CD14-positive monocyte (primary cell): ENCODE measurements at regions not wholly inside any gene's neighbourhood (a gene's known extent, or its start where the extent isn't known, plus 50 kb on each side); places are given as distances from the start of the nearest gene placed in this dataset.

ENCODE experiments used
- DNase-seq, 3 donors: peaks; one replicate each; pipeline ENCODE4 v3.0.0-alpha.2; 2011 to 2022
- H2AFZ ChIP-seq: 2 replicates; pipeline ENCODE4 v1.6.0; 2012; ENCODE audit warnings: mild to moderate bottlenecking, low read depth, low read length, inconsistent platforms; ENCODE audit not compliant: insufficient read depth, poor library complexity, severe bottlenecking
- H3K27ac ChIP-seq, 2 donors: 1 replicate in 1 of 2; 2 replicates in 1 of 2; pipeline ENCODE4 v1.5.1; 2012 to 2013; ENCODE audit warnings: low read length in 2 of 2, control low read depth in 1 of 2, inconsistent platforms in 1 of 2, low read depth in 1 of 2, mild to moderate bottlenecking in 1 of 2
- H3K27me3 ChIP-seq, 2 donors: one replicate each; pipeline versions ENCODE4 v1.6.0 to v1.6.1; 2011 to 2013; ENCODE audit warnings: low read length in 2 of 2; ENCODE audit not compliant: control insufficient read depth in 2 of 2, insufficient read depth in 2 of 2
- H3K36me3 ChIP-seq, 2 donors: replicated peaks in 1 of 2; 1 replicate in 1 of 2; 2 replicates in 1 of 2; pipeline versions ENCODE4 v1.5.1 to v1.6.1; 2012 to 2013; ENCODE audit warnings: low read length in 2 of 2, control low read depth in 1 of 2, inconsistent platforms in 1 of 2, mild to moderate bottlenecking in 1 of 2; ENCODE audit not compliant: insufficient read depth in 2 of 2, control insufficient read depth in 1 of 2
- H3K4me1 ChIP-seq, 2 donors: 1 replicate in 1 of 2; 2 replicates in 1 of 2; pipeline versions ENCODE4 v1.5.1 to v1.6.1; 2012 to 2013; ENCODE audit warnings: low read length in 2 of 2, control low read depth in 1 of 2, inconsistent platforms in 1 of 2, mild to moderate bottlenecking in 1 of 2, moderate library complexity in 1 of 2; ENCODE audit not compliant: insufficient read depth in 2 of 2, control insufficient read depth in 1 of 2
- H3K4me2 ChIP-seq: replicated peaks from 2 replicates; pipeline ENCODE3; 2012; ENCODE audit warnings: low read length, moderate library complexity, mild to moderate bottlenecking; ENCODE audit not compliant: poor library complexity, severe bottlenecking; ENCODE audit errors: extremely low read depth
- H3K4me3 ChIP-seq, 3 experiments: fragments of 200-600 bp in 1 of 3; sonication (generic) in 1 of 3; replicated peaks in 1 of 3; 1 replicate in 2 of 3; 2 replicates in 1 of 3; pipeline ENCODE4 v1.5.1; 2011 to 2013; ENCODE audit warnings: low read length in 3 of 3, mild to moderate bottlenecking in 3 of 3, control low read depth in 2 of 3, low read depth in 2 of 3, inconsistent platforms in 1 of 3, moderate library complexity in 1 of 3
- H3K79me2 ChIP-seq: 2 replicates; pipeline ENCODE4 v1.6.0; 2012; ENCODE audit warnings: mild to moderate bottlenecking, control low read depth, inconsistent platforms, low read length, moderate library complexity; ENCODE audit not compliant: insufficient read depth
- H3K9ac ChIP-seq: 2 replicates; pipeline ENCODE4 v1.6.0; 2017; ENCODE audit warnings: low read length, mild to moderate bottlenecking; ENCODE audit not compliant: insufficient read depth, poor library complexity, severe bottlenecking
- H3K9me3 ChIP-seq, 2 donors: replicated peaks in 1 of 2; 1 replicate in 1 of 2; 2 replicates in 1 of 2; pipeline versions ENCODE4 v1.5.1 to v1.6.1; 2012 to 2013; ENCODE audit warnings: low read length in 2 of 2, control low read depth in 1 of 2; ENCODE audit not compliant: control insufficient read depth in 1 of 2, insufficient read depth in 1 of 2
- H4K20me1 ChIP-seq: 2 replicates; pipeline ENCODE4 v1.6.0; 2012; ENCODE audit warnings: mild to moderate bottlenecking, low read length, control low read depth, moderate library complexity; ENCODE audit not compliant: insufficient read depth
- H3K27ac Mint-ChIP-seq, 7 donors: one replicate each; pipeline ENCODE4 v1.8.0; 2020; ENCODE audit warnings: mild to moderate bottlenecking in 7 of 7, mixed read lengths in 7 of 7, moderate library complexity in 6 of 7, inconsistent platforms in 2 of 7
- H3K27me3 Mint-ChIP-seq, 3 donors: one replicate each; pipeline ENCODE4 v1.8.0; 2021 to 2022; ENCODE audit warnings: low read depth in 3 of 3, mild to moderate bottlenecking in 3 of 3, mixed read lengths in 3 of 3, moderate library complexity in 3 of 3, inconsistent platforms in 1 of 3
- H3K36me3 Mint-ChIP-seq, 2 donors: one replicate each; pipeline ENCODE4 v1.8.0; 2020; ENCODE audit warnings: mixed read lengths in 2 of 2, inconsistent platforms in 1 of 2, mild to moderate bottlenecking in 1 of 2
- H3K4me1 Mint-ChIP-seq: one replicate; pipeline ENCODE4 v1.8.0; 2020; ENCODE audit warnings: mild to moderate bottlenecking, mixed read lengths
- H3K4me3 Mint-ChIP-seq, 2 donors: one replicate each; pipeline ENCODE4 v1.8.0; 2020; ENCODE audit warnings: mild to moderate bottlenecking in 2 of 2, mixed read lengths in 2 of 2, moderate library complexity in 1 of 2
- H3K9me3 Mint-ChIP-seq, 7 donors: one replicate each; pipeline ENCODE4 v1.8.0; 2020 to 2022; ENCODE audit warnings: mixed read lengths in 7 of 7, mild to moderate bottlenecking in 6 of 7, moderate library complexity in 6 of 7, inconsistent platforms in 2 of 7
- WGBS: methylation state at CpG from one replicate; pipeline ENCODE4 v1.1.5; 2013; ENCODE audit warnings: missing lambda C conversion rate; ENCODE audit not compliant: insufficient coverage; 5-methylcytosine and 5-hydroxymethylcytosine counted together
- intact Hi-C, 2 donors: fragments of 100-400 bp; cut with micrococcal nuclease; formaldehyde crosslinking; loops; one replicate each; pipeline versions ENCODE4 v1.15.0 to v1.15.1; 2023
- TF ChIP-seq, protein P1 (sequence below): fragments of 200-600 bp; IDR thresholded peaks from one replicate; pipeline ENCODE4 v1.8.0; 2022; ENCODE audit warnings: antibody characterized with exemption, mild to moderate bottlenecking

DNA sequence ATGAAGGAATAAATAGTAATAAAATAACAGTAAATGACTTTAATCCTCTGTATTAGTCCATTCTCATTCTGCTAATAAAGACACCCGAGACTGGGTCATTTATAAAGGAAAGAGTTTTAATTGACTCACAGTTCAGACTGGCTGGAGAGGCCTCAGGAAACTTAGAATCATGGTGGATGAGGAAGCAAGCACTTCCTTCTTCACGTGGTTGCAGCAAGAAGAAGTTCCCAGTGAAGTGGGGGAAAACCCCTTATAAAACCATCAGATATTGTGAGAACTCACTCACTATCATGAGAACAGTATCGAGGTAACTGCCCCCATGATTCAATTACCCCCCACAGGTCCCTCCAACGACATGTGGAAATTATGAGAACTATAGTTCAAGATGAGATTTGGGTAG, 727.9 kb upstream of the LINC00305 start:
- no peaks in the 10 kb centered on the region for H4K20me1 ChIP-seq
- H3K4me1 ChIP-seq: no peaks in the 10 kb centered on the region
- intact Hi-C loops: no loop called here
- H3K9me3 ChIP-seq: peaks cover 14 to 22% of the 10 kb centered on the region in 2 donors
- no peak overlapping the region for H3K27ac ChIP-seq
- H3K9ac ChIP-seq: no peak overlapping the region
- Mint-ChIP-seq H3K4me3 (no peak overlapping the region), H3K36me3 (no peaks in the 10 kb centered on the region), H3K4me1 (no peaks in the 10 kb centered on the region), H3K9me3 (peaks cover 0 to 17% (median 8%) of the 10 kb centered on the region in 7 donors), H3K27ac (no peak overlapping the region), H3K27me3 (peaks cover 0 to 2% (median 0%) of the 10 kb centered on the region in 3 donors)
- TF ChIP-seq, protein P1, sequence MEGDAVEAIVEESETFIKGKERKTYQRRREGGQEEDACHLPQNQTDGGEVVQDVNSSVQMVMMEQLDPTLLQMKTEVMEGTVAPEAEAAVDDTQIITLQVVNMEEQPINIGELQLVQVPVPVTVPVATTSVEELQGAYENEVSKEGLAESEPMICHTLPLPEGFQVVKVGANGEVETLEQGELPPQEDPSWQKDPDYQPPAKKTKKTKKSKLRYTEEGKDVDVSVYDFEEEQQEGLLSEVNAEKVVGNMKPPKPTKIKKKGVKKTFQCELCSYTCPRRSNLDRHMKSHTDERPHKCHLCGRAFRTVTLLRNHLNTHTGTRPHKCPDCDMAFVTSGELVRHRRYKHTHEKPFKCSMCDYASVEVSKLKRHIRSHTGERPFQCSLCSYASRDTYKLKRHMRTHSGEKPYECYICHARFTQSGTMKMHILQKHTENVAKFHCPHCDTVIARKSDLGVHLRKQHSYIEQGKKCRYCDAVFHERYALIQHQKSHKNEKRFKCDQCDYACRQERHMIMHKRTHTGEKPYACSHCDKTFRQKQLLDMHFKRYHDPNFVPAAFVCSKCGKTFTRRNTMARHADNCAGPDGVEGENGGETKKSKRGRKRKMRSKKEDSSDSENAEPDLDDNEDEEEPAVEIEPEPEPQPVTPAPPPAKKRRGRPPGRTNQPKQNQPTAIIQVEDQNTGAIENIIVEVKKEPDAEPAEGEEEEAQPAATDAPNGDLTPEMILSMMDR: no peak
- WGBS: no CpG with 5 or more reads among the region's 4 CpGs
- no peak overlapping the region for H3K4me3 ChIP-seq
- no peaks in the 10 kb centered on the region for H3K27me3 ChIP-seq
- H3K4me2 ChIP-seq: no peak overlapping the region
- no peaks in the 10 kb centered on the region for H3K79me2 ChIP-seq
- H3K36me3 ChIP-seq: no peaks in the 10 kb centered on the region
- H2AFZ ChIP-seq: no peak overlapping the region
- DNase-seq: peak in 1 of 3 donors; percentile 3

GRCh38 chr18:64872710-64873458, 724.0 kb upstream of the LINC00305 start:
- Histone ChIP-seq H3K9ac (no peak overlapping the region), H3K9me3 (peaks cover 13 to 28% of the 10 kb centered on the region in 2 donors), H3K27me3 (no peaks in the 10 kb centered on the region), H2AFZ (no peak overlapping the region), H4K20me1 (no peaks in the 10 kb centered on the region), H3K79me2 (no peaks in the 10 kb centered on the region), H3K4me3 (no peak overlapping the region), H3K27ac (no peak overlapping the region), H3K4me1 (no peaks in the 10 kb centered on the region), H3K36me3 (no peaks in the 10 kb centered on the region), H3K4me2 (no peak overlapping the region)
- Mint-ChIP-seq H3K9me3 (peaks cover 1 to 15% (median 7%) of the 10 kb centered on the region in 7 donors), H3K4me1 (no peaks in the 10 kb centered on the region), H3K4me3 (no peak overlapping the region), H3K27me3 (peaks cover 0 to 2% (median 0%) of the 10 kb centered on the region in 3 donors), H3K27ac (no peak overlapping the region), H3K36me3 (no peaks in the 10 kb centered on the region)
- TF ChIP-seq, protein P1: no peak
- DNase-seq: no peak
- whole genome bisulfite sequencing: 100% methylated on average over 2 of the region's 3 CpGs
- intact Hi-C loops: no loop called here
